Ishikawa (cell line): ENCODE measurements at regions not wholly inside any gene's neighbourhood (a gene's known extent, or its start where the extent isn't known, plus 50 kb on each side); places are given as distances from the start of the nearest gene placed in this dataset.

Experiments
- CEBPB ChIP-seq: IDR thresholded peaks from 2 replicates; pipeline ENCODE4 v1.6.1; 2012
- EGR1 ChIP-seq: IDR thresholded peaks from 2 replicates; pipeline ENCODE4 v1.6.1; 2012
- EP300 ChIP-seq: IDR thresholded peaks from 2 replicates; pipeline ENCODE4 v1.6.1; 2012; ENCODE audit warnings: borderline replicate concordance
- RAD21 ChIP-seq: IDR thresholded peaks from 2 replicates; pipeline ENCODE4 v1.6.1; 2012; ENCODE audit warnings: low read depth
- TAF1 ChIP-seq: IDR thresholded peaks from 2 replicates; pipeline ENCODE4 v1.6.1; 2012; ENCODE audit warnings: low read depth, mild to moderate bottlenecking
- TCF12 ChIP-seq: IDR thresholded peaks from 2 replicates; pipeline ENCODE4 v1.6.1; 2012; ENCODE audit warnings: low read depth
- TEAD4 ChIP-seq: IDR thresholded peaks from 2 replicates; pipeline ENCODE4 v1.6.1; 2012
- TF ChIP-seq, protein P1 (sequence below): IDR thresholded peaks from 2 replicates; pipeline ENCODE4 v1.6.1; 2012; ENCODE audit warnings: low read depth, mild to moderate bottlenecking

DNA sequence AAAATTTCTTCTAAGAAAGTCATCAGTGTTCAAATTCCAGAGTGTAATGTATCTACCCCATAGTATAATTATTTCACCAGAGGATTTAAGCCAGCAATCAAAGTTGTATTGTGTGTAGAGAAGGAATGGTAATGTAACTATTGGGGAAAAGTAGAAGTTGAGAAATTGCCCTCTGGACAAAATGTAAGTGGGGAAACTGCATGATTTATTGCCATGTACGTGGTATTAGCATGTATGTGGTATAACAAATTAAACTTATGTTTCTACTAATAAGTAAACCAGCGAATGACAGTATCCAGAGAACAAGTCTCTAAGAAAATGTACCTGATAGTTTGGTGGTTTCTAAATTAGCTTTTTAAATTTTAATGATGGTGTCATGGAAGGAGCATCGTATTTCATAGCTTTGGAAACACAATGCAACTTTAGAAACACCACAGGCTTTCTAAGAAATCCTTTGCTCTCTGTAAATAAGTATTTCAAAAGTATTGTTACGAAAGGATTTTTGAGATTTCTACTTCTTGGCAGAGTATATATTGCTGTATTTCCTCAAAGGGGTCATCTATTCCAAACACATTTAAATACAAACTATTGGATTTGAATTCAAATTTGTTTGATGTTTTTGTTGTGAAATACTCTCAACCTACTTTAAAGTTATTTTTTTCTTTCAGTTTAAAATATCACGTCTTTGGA lies 1018.9 kb upstream of the ZEB2 start:
- TF ChIP-seq RAD21 = no peak
- no peak for TF ChIP-seq CEBPB
- TF ChIP-seq EGR1 = no peak
- TF ChIP-seq, protein P1, sequence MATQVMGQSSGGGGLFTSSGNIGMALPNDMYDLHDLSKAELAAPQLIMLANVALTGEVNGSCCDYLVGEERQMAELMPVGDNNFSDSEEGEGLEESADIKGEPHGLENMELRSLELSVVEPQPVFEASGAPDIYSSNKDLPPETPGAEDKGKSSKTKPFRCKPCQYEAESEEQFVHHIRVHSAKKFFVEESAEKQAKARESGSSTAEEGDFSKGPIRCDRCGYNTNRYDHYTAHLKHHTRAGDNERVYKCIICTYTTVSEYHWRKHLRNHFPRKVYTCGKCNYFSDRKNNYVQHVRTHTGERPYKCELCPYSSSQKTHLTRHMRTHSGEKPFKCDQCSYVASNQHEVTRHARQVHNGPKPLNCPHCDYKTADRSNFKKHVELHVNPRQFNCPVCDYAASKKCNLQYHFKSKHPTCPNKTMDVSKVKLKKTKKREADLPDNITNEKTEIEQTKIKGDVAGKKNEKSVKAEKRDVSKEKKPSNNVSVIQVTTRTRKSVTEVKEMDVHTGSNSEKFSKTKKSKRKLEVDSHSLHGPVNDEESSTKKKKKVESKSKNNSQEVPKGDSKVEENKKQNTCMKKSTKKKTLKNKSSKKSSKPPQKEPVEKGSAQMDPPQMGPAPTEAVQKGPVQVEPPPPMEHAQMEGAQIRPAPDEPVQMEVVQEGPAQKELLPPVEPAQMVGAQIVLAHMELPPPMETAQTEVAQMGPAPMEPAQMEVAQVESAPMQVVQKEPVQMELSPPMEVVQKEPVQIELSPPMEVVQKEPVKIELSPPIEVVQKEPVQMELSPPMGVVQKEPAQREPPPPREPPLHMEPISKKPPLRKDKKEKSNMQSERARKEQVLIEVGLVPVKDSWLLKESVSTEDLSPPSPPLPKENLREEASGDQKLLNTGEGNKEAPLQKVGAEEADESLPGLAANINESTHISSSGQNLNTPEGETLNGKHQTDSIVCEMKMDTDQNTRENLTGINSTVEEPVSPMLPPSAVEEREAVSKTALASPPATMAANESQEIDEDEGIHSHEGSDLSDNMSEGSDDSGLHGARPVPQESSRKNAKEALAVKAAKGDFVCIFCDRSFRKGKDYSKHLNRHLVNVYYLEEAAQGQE = no peak
- TF ChIP-seq TEAD4 = no peak
- TF ChIP-seq TAF1 = no peak
- no peak for TF ChIP-seq EP300
- no peak for TF ChIP-seq TCF12
